Stimulated activated naive B cell treated with anti-CD40 and anti-IgM and Interleukin-4, amounts not matched to agents 10 μg/mL and 1 μg/mL and 100 μg/mL, for 72 hours (primary cell): ENCODE measurements at regions not wholly inside any gene's neighbourhood (a gene's known extent, or its start where the extent isn't known, plus 50 kb on each side); places are given as distances from the start of the nearest gene placed in this dataset.

ENCODE experiments used
- ATAC-seq, 2 donors: fragments of 150-1000 bp; cut with Tn5 transposase; replicated peaks; 2 replicates each; pipeline ENCODE4 v1.10.0; 2021; ENCODE audit warnings: moderate library complexity in 1 of 2
- DNase-seq: peaks from one replicate; pipeline ENCODE4 v3.0.0; 2021
- H3K27ac Mint-ChIP-seq: one replicate; pipeline ENCODE4 v1.8.0; 2022; ENCODE audit warnings: mild to moderate bottlenecking, mixed read lengths
- H3K27me3 Mint-ChIP-seq, 2 donors: one replicate each; pipeline ENCODE4 v1.8.0; 2022; ENCODE audit warnings: mixed read lengths in 2 of 2
- H3K36me3 Mint-ChIP-seq, 2 donors: one replicate each; pipeline ENCODE4 v1.8.0; 2022; ENCODE audit warnings: mixed read lengths in 2 of 2, mild to moderate bottlenecking in 1 of 2
- H3K4me1 Mint-ChIP-seq, 2 donors: one replicate each; pipeline ENCODE4 v1.8.0; 2022; ENCODE audit warnings: mixed read lengths in 2 of 2, mild to moderate bottlenecking in 1 of 2
- H3K4me3 Mint-ChIP-seq, 2 donors: one replicate each; pipeline ENCODE4 v1.8.0; 2022; ENCODE audit warnings: mild to moderate bottlenecking in 2 of 2, mixed read lengths in 2 of 2, moderate library complexity in 1 of 2
- H3K9me3 Mint-ChIP-seq, 2 donors: one replicate each; pipeline ENCODE4 v1.8.0; 2022; ENCODE audit warnings: mixed read lengths in 2 of 2, mild to moderate bottlenecking in 1 of 2

DNA sequence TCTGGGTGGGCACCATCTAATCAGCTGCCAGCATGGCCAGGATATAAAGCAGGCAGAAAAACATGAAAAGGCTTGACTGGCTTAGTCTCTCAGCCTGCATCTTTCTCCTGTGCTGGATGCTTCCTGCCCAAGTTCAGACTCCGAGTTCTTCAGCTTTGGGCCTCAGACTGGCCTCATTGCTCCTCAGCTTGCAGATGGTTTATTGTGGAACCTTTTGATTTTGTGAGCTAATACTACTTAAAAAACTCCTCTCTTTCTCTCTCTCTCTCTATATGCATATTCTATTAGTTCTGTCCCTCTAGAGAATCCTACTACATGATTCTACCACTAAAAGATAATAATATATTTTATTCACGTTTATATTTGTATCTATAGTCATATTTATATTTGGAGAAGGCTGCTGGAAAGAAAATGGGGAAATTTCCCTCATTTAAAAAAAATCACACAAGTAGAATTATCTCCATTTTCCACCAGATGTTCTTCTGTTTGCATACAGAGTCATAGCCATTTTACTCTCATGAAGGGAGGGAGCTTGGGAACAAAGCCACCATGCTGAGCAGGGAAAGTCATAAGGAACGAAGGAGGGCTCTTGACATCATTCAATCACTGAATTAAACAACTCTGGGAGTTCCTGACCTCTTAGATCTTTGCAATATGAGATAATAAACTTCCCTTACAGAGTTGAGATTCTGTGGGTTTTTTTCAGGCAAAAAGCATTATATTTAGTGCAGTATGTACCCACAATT lies 1137.4 kb upstream of the CDH18 start:
- Mint-ChIP-seq H3K4me1 (no peaks in the 10 kb centered on the region), H3K27ac (no peak overlapping the region), H3K9me3 (no peaks in the 10 kb centered on the region), H3K27me3 (no peaks in the 10 kb centered on the region), H3K4me3 (no peak overlapping the region), H3K36me3 (no peaks in the 10 kb centered on the region)
- DNase-seq (no peak), ATAC-seq (no peak)

DNA sequence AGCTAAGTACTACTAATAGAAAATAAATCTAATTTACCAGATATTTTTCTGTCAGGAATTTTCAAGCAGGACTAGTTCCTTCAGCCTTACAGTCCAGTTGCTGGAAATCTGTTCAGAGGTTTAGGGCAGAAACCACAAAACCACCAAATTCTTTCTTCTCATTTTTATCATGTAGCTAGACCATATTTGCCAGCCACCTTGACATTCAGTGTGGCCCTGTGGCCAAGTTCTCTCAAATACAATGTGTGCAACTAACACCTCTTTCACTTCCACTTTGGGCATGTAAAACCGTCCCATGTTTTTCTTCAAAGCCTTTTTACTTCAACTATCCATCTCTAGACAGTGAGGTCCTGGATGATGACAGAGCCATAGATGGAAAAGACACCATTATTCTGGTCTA lies 1133.2 kb upstream of the CDH18 start:
- no peak overlapping the region for H3K4me3 Mint-ChIP-seq
- no peak for DNase-seq
- H3K27me3 Mint-ChIP-seq = no peaks in the 10 kb centered on the region
- no peaks in the 10 kb centered on the region for H3K4me1 Mint-ChIP-seq
- no peaks in the 10 kb centered on the region for H3K36me3 Mint-ChIP-seq
- H3K9me3 Mint-ChIP-seq = peaks cover 3 to 7% of the 10 kb centered on the region in 2 donors
- peak; percentile 61 to 66 for ATAC-seq
- H3K27ac Mint-ChIP-seq = no peak overlapping the region

DNA sequence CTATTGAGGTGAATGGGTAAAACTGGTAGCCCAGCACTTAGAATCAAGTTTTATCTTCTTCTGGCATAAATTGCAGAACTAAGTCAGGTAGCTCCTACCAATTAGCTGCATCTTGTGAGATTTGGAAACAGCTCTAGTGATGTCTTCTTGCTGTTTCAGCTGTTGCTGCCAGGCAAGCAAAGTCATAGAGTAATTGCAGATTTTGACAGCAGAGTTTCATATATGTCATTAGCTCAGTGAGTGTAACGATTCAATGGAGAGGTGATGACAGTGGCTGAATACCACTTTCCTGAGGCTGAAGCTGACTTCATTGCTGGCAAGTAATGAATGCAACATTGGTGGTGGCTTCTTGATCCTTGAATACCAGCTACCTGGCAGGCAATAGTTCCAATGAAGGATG lies 1109.7 kb upstream of the CDH18 start:
- ATAC-seq (no peak), DNase-seq (no peak)
- no peaks in the 10 kb centered on the region for H3K4me1 Mint-ChIP-seq
- no peak overlapping the region for H3K4me3 Mint-ChIP-seq
- H3K27me3 Mint-ChIP-seq = no peaks in the 10 kb centered on the region
- peaks cover 0 to 6% of the 10 kb centered on the region in 2 donors for H3K9me3 Mint-ChIP-seq
- H3K27ac Mint-ChIP-seq = no peak overlapping the region
- no peaks in the 10 kb centered on the region for H3K36me3 Mint-ChIP-seq

DNA sequence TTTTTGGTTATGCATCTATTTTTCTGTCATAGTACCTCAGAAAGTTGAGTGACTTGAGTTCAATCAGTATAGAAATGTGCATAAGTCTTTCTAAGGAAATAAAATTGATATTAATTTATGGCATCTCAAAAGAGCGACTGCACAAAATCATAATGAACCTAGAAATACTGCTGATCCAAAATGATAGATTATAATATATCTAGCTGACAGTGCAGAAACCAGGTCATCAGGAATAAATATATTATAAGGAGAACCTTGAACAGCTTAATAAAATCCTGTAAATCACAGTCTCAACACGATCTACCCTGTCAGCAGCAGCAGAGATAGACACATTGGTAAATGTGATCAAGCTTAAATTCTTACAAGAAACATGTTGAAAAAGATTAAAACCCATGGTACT lies 1106.6 kb upstream of the CDH18 start:
- Mint-ChIP-seq H3K9me3 (peaks cover 0 to 6% of the 10 kb centered on the region in 2 donors), H3K36me3 (no peaks in the 10 kb centered on the region), H3K27me3 (no peaks in the 10 kb centered on the region), H3K4me3 (no peak overlapping the region), H3K4me1 (no peaks in the 10 kb centered on the region), H3K27ac (no peak overlapping the region)
- no peak for ATAC-seq
- no peak for DNase-seq

DNA sequence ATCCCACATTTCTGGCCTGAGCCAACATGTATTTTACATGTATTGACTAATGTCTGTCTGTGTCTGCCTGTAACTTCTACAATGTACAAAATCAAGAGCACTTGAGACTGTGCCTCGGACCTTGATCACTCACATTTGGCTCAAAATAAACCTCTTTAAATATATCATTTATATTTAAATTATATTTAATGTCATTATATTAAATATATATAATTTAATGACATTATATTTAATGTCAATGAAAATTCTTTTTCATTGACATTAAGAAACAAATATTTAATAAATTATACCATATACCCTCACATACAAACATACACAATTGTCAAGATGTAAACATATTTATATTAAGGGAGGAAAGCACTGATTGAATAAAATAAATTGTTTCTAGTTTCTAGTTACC lies 1099.8 kb upstream of the CDH18 start:
- no peaks in the 10 kb centered on the region for H3K4me1 Mint-ChIP-seq
- H3K4me3 Mint-ChIP-seq = no peak overlapping the region
- H3K36me3 Mint-ChIP-seq = no peaks in the 10 kb centered on the region
- DNase-seq = no peak
- no peak overlapping the region for H3K27ac Mint-ChIP-seq
- ATAC-seq = no peak
- peaks cover 5 to 8% of the 10 kb centered on the region in 2 donors for H3K9me3 Mint-ChIP-seq
- H3K27me3 Mint-ChIP-seq = no peaks in the 10 kb centered on the region

DNA sequence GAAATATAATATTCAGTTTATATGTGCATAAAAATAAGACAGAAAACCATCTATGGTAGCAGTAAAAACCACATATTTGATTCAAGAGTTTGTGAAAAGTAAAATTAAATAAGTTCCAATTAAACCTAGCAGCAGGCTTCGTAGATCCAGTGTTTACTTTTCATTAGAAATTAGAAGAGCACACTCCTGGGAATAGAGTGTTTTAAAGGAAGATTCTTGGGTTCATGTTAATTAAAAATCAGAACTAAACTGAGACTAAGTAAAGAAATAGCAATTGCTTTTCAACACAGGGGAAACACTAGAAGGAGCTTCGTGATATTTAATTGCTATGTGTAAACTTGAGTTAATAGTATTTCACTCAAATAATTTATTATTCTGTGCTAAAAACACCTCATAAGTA lies 1097.8 kb upstream of the CDH18 start:
- ATAC-seq (no peak), DNase-seq (no peak)
- H3K27me3 Mint-ChIP-seq = no peaks in the 10 kb centered on the region
- no peak overlapping the region for H3K4me3 Mint-ChIP-seq
- H3K27ac Mint-ChIP-seq = no peak overlapping the region
- no peaks in the 10 kb centered on the region for H3K36me3 Mint-ChIP-seq
- peaks cover 7 to 8% of the 10 kb centered on the region in 2 donors for H3K9me3 Mint-ChIP-seq
- H3K4me1 Mint-ChIP-seq = no peaks in the 10 kb centered on the region

DNA sequence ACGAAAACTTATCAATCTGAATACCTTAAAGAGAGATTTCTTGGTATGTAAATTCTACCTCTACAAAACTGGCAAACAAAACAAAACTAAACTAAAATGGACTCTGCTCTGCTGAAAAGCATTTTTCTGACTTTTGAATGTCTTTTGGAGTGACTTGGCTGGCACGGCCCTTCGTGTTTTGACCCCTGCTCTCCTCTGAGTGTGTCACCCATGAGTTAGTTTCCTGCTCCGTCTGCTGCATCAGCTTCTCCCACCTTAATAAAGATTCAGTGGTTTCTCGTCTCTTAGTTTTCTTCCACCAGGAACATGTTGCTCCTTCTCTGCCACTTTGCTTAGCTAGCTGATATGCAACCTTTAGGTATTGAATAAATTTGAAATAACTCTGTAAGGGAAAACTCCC lies 1084.0 kb upstream of the CDH18 start:
- peaks cover 5 to 8% of the 10 kb centered on the region in 2 donors for H3K4me1 Mint-ChIP-seq
- DNase-seq = no peak
- H3K36me3 Mint-ChIP-seq = no peaks in the 10 kb centered on the region
- peaks cover 3% of the 10 kb centered on the region in 2 donors for H3K9me3 Mint-ChIP-seq
- H3K4me3 Mint-ChIP-seq = no peak overlapping the region
- no peak overlapping the region for H3K27ac Mint-ChIP-seq
- no peaks in the 10 kb centered on the region for H3K27me3 Mint-ChIP-seq
- no peak for ATAC-seq

DNA sequence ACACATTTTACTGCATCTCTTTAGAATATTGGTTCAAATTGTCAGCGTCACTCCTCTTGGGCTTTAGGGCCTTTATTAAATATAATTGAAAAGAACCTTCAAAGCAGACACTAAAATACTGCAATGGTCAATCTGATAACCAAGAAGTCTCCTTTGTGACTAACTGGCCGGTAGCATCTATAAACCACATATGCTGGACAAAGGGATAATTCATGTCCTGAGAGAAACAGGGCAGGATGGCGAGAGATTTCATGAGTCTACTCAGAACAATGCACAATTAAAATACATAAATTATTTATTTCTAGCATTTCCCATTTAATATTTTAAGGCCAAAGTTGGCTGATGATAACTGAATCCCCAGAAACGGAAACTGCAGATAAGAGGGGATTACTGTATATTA lies 1083.4 kb upstream of the CDH18 start:
- Mint-ChIP-seq H3K4me1 (peaks cover 5 to 8% of the 10 kb centered on the region in 2 donors), H3K27ac (no peak overlapping the region), H3K4me3 (no peak overlapping the region), H3K27me3 (no peaks in the 10 kb centered on the region), H3K9me3 (peaks cover 3% of the 10 kb centered on the region in 2 donors), H3K36me3 (no peaks in the 10 kb centered on the region)
- DNase-seq = no peak
- ATAC-seq = no peak

DNA sequence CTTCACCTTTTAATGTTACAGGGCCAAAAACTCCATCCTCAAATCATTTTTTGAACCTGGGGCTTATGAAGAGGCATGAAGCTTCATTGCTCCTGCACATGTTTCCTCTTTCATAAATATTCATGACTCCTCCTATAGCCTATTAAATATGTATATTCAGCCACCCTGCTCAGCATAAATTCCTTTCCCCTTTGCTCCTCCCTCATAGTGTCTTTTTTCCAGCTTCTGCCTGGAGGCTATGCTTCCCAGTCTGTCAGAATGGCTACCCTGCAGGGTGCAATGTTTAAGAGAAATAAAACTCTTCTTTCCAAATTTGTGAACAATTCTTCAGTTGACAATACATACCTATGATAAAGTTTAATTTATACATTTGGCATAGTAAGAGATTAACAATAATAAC lies 1082.9 kb upstream of the CDH18 start:
- DNase-seq (no peak), ATAC-seq (no peak)
- Mint-ChIP-seq H3K36me3 (no peaks in the 10 kb centered on the region), H3K9me3 (peaks cover 3% of the 10 kb centered on the region in 2 donors), H3K27ac (no peak overlapping the region), H3K4me3 (no peak overlapping the region), H3K4me1 (peaks cover 5 to 8% of the 10 kb centered on the region in 2 donors), H3K27me3 (no peaks in the 10 kb centered on the region)

DNA sequence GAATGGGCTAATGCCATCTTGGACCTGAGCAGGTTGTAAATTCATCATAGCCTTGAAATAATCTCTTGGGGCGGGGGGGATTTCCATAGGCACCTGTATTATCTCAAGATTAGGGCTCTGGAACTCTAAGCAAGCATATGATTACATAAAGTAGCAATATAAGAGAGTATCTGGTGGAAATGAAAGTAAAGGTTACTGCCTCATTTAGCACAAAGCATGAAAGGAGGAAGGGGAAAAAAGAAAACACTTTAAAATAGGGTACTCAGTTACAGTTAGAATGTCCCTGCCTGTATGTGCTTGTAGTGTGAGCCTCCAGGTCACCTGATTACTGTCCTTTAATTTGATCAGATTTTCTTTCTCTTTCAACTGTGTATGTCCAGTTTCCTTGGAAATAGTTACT lies 1079.7 kb upstream of the CDH18 start:
- H3K36me3 Mint-ChIP-seq = no peaks in the 10 kb centered on the region

DNA sequence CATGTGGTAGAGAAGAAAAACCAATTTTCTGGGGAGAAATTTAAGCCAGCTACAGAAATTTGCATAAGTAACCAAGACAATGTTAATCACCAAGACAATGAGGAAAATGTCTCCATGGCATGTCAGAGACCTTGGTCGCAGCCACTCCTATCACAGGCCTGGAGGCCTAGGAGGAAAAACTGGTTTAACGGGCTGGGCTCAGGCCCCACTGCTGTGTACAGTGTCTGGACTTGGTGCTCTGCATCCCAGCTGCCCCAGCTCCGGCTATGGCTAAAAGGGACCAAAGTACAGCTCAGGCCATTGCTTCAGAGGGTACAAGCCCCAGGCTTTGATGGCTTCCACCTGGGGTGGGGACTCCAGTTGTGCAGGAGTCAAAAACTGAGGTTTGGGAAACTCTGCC lies 1075.1 kb upstream of the CDH18 start:
- H3K4me1 Mint-ChIP-seq = peaks cover 20 to 21% of the 10 kb centered on the region in 2 donors
- no peak overlapping the region for H3K27ac Mint-ChIP-seq
- peaks cover 15 to 16% of the 10 kb centered on the region in 2 donors for H3K9me3 Mint-ChIP-seq

More for the DNA sequence above, 1079.7 kb upstream of the CDH18 start:
- ATAC-seq (no peak), DNase-seq (no peak)
- peaks cover 5 to 8% of the 10 kb centered on the region in 2 donors for H3K4me1 Mint-ChIP-seq
- no peak overlapping the region for H3K4me3 Mint-ChIP-seq
- H3K9me3 Mint-ChIP-seq = peaks cover 5 to 8% of the 10 kb centered on the region in 2 donors
- no peak overlapping the region for H3K27ac Mint-ChIP-seq
- no peaks in the 10 kb centered on the region for H3K27me3 Mint-ChIP-seq

DNA sequence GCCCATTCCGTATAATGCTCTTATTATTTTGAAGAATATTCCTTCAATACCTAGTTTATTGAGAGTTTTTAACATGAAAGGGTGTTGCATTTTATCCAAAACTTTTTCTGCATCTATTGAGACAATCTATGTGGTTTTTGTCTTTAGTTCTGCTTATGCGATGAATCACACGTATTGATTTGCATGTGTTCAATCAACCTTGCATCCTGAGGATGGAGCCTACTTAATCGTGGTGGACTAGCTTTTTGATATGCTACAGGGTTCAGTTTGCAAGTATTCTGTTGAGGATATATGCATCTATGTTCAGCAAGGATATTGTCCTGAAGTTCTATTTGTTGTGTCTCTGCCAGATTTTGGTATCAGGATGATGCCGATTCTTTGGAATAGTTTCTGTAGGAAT lies 1070.3 kb upstream of the CDH18 start:
- Mint-ChIP-seq H3K27ac (peak overlapping the region; percentile 53), H3K4me1 (peaks cover 14 to 17% of the 10 kb centered on the region in 2 donors), H3K4me3 (no peak overlapping the region), H3K9me3 (peaks cover 12 to 15% of the 10 kb centered on the region in 2 donors), H3K36me3 (no peaks in the 10 kb centered on the region), H3K27me3 (no peaks in the 10 kb centered on the region)
- ATAC-seq = peak; percentile 80 to 94
- no peak for DNase-seq

More for the DNA sequence above, 1075.1 kb upstream of the CDH18 start:
- DNase-seq (no peak), ATAC-seq (no peak)
- H3K36me3 Mint-ChIP-seq = no peaks in the 10 kb centered on the region
- H3K4me3 Mint-ChIP-seq = no peak overlapping the region
- H3K27me3 Mint-ChIP-seq = no peaks in the 10 kb centered on the region

DNA sequence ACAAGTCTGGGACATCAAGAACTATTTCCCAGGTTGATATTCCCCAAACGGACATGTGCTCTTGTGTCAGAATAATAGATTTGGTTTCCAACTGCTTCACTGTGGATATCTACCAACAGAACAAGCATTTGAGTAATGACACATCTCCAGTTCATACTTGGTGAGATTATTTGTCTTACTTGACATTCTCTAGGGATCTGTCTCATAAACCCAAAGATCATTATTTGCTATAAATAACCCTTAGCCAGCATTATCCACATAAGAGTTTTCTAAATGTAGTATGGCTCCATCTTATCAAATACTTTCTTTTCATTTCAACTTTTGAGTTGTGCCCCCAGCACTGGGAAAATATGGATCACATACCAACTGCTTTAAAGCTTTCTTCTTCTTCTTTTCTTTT lies 1063.9 kb upstream of the CDH18 start:
- DNase-seq = no peak
- Mint-ChIP-seq H3K27me3 (no peaks in the 10 kb centered on the region), H3K9me3 (peaks cover 0 to 5% of the 10 kb centered on the region in 2 donors), H3K4me3 (no peak overlapping the region), H3K36me3 (no peaks in the 10 kb centered on the region), H3K27ac (no peak overlapping the region), H3K4me1 (no peaks in the 10 kb centered on the region)
- ATAC-seq = no peak

DNA sequence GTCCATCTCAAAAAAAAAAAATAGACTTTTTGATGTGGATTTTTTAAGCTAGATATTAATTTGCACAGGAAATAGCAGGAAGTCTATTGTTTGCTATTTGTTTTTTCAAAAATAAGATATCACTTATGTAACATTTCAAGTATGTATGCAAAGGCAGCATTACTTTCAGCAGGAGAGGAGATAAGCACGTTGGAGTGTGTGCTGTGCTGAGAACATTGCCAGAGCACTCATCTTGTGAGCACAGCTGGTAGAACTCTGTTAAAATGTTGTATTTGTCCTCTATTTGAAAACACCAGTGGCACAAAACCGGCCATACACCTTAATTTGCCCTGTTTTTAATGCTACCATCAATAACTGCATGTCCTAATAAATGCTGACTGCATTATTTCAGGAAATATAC lies 1061.9 kb upstream of the CDH18 start:
- ATAC-seq = no peak
- Mint-ChIP-seq H3K36me3 (no peaks in the 10 kb centered on the region), H3K9me3 (peaks cover 2 to 5% of the 10 kb centered on the region in 2 donors), H3K27me3 (no peaks in the 10 kb centered on the region), H3K4me1 (no peaks in the 10 kb centered on the region), H3K27ac (no peak overlapping the region), H3K4me3 (no peak overlapping the region)
- no peak for DNase-seq

DNA sequence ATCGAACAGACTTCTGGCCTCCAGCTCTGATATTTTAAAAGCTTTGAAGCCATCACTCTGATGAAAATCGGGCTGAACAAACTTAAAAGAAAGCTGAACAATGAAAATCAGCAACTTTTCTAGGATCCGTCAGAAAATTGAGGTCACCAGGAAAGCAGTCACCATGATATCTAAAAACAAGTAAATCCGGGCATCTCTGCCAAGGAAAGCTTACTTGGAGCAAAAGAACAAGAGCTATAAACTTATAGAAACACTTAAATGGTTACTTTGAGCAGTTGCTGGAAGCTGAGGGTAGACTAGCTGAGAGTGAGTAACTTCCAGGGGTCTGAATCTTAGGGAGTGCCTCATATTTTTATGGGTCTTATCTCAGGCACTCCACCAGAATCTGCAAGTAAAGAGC lies 1043.0 kb upstream of the CDH18 start:
- Mint-ChIP-seq H3K4me1 (no peaks in the 10 kb centered on the region), H3K36me3 (no peaks in the 10 kb centered on the region), H3K4me3 (no peak overlapping the region), H3K27me3 (no peaks in the 10 kb centered on the region), H3K27ac (no peak overlapping the region), H3K9me3 (peaks cover 0 to 2% of the 10 kb centered on the region in 2 donors)
- ATAC-seq (no peak), DNase-seq (no peak)
